ENCODE measurements at regions not wholly inside any gene's neighbourhood (a gene's known extent, or its start where the extent isn't known, plus 50 kb on each side); places are given as distances from the start of the nearest gene placed in this dataset.

DNA sequence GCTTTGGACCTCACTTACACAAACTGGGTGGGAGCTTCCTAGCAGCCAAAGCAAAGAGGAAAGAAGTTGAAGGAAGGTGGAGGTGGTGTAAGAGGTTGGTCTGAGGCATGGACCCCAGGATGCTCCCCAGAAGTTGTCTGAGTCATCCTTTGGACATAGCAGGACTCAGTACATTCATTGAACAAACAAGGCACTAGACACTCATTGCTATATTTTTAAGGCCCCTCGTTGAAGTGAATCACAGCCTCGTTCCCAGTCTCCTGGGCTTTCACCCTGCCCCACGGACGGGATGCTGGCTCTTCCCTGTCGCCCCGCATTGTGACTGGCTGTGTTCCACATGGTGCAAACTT, 95.9 kb upstream of the FGF3 start:
- TF ChIP-seq POLR2A (IDR thresholded peaks at IDR 0.05) (no peak), CTCF (IDR thresholded peaks at IDR 0.05) (no peak), EP300 (IDR thresholded peaks at IDR 0.05) (no peak)

All from sigmoid colon (tissue), 4 donors.